Liver (tissue), 8 donors: ENCODE measurements at regions not wholly inside any gene's neighbourhood (a gene's known extent, or its start where the extent isn't known, plus 50 kb on each side); places are given as distances from the start of the nearest gene placed in this dataset.

Experiments used
- DNase-seq: peaks from one replicate; pipeline ENCODE4 v3.0.0-alpha.2; 2017; ENCODE audit warnings: low spot score
- H3K27ac ChIP-seq, 2 donors: one replicate each; pipeline ENCODE4 v1.7.0; 2013; ENCODE audit warnings: inconsistent platforms in 2 of 2, low read length in 2 of 2, control low read depth in 1 of 2, low read depth in 1 of 2, mild to moderate bottlenecking in 1 of 2
- H3K27me3 ChIP-seq, 4 donors: one replicate each; pipeline versions ENCODE4 v1.6.1 to v1.7.0; 2013; ENCODE audit warnings: low read length in 3 of 4, inconsistent platforms in 1 of 4, mild to moderate bottlenecking in 1 of 4, moderate library complexity in 1 of 4; ENCODE audit not compliant: control insufficient read depth in 4 of 4, insufficient read depth in 4 of 4
- H3K36me3 ChIP-seq, 4 donors: one replicate each; pipeline versions ENCODE4 v1.6.1 to v1.7.0; 2013; ENCODE audit warnings: low read length in 3 of 4, mild to moderate bottlenecking in 3 of 4, low read depth in 1 of 4, moderate library complexity in 1 of 4; ENCODE audit not compliant: control insufficient read depth in 4 of 4, insufficient read depth in 3 of 4
- H3K4me1 ChIP-seq, 4 donors: one replicate each; pipeline versions ENCODE4 v1.6.1 to v1.7.0; 2013; ENCODE audit warnings: low read length in 3 of 4, mild to moderate bottlenecking in 3 of 4, moderate library complexity in 1 of 4; ENCODE audit not compliant: control insufficient read depth in 4 of 4, insufficient read depth in 4 of 4
- H3K4me3 ChIP-seq, 3 donors: one replicate each; pipeline versions ENCODE4 v1.6.1 to v1.7.0; 2013; ENCODE audit warnings: low read length in 3 of 3, control low read depth in 1 of 3, low read depth in 1 of 3, mild to moderate bottlenecking in 1 of 3
- H3K9ac ChIP-seq, 2 donors: one replicate each; pipeline ENCODE4 v1.7.0; 2013; ENCODE audit warnings: low read length in 2 of 2, mild to moderate bottlenecking in 2 of 2, moderate library complexity in 2 of 2, control low read depth in 1 of 2, low read depth in 1 of 2
- H3K9me3 ChIP-seq, 4 donors: one replicate each; pipeline versions ENCODE4 v1.6.1 to v1.7.0; 2013; ENCODE audit warnings: low read length in 3 of 4; ENCODE audit not compliant: control insufficient read depth in 4 of 4
- ATF3 ChIP-seq: IDR thresholded peaks from 2 replicates; pipeline ENCODE4 v1.6.1; 2016; ENCODE audit warnings: antibody characterized with exemption
- CTCF ChIP-seq: fragments of 150-350 bp; IDR thresholded peaks from 2 replicates; pipeline ENCODE4 v1.5.1; 2017; ENCODE audit warnings: improper control_type of control experiment, low read depth, low read length; ENCODE audit not compliant: missing input control
- EGR1 ChIP-seq, 2 donors: IDR thresholded peaks; 2 replicates each; pipeline ENCODE4 v1.6.1; 2016 to 2018; ENCODE audit warnings: antibody characterized with exemption in 2 of 2, low read depth in 2 of 2
- FOXA1 ChIP-seq: IDR thresholded peaks from 2 replicates; pipeline ENCODE4 v1.6.1; 2016; ENCODE audit warnings: antibody characterized with exemption
- GABPA ChIP-seq, 2 donors: IDR thresholded peaks in 1 of 2; conservative IDR thresholded peaks in 1 of 2; 2 replicates each; pipeline ENCODE4 v1.6.1; 2016; ENCODE audit warnings: antibody characterized with exemption in 2 of 2, mild to moderate bottlenecking in 1 of 2, moderate library complexity in 1 of 2
- HNF4G ChIP-seq: IDR thresholded peaks from 2 replicates; pipeline ENCODE4 v1.6.1; 2016; ENCODE audit warnings: antibody characterized with exemption
- JUND ChIP-seq, 2 donors: IDR thresholded peaks; 2 replicates each; pipeline ENCODE4 v1.6.1; 2016; ENCODE audit warnings: antibody characterized with exemption in 2 of 2
- MAX ChIP-seq: IDR thresholded peaks from 2 replicates; pipeline ENCODE4 v1.6.1; 2016; ENCODE audit warnings: antibody characterized with exemption
- NR2F2 ChIP-seq: IDR thresholded peaks from 2 replicates; pipeline ENCODE4 v1.6.1; 2016; ENCODE audit warnings: antibody characterized with exemption
- RAD21 ChIP-seq, 2 donors: IDR thresholded peaks; 2 replicates each; pipeline ENCODE4 v1.6.1; 2016; ENCODE audit warnings: antibody characterized with exemption in 2 of 2, mild to moderate bottlenecking in 2 of 2
- REST ChIP-seq: IDR thresholded peaks from 2 replicates; pipeline ENCODE4 v1.6.1; 2016; ENCODE audit warnings: antibody characterized with exemption, mild to moderate bottlenecking
- RXRA ChIP-seq, 2 donors: IDR thresholded peaks; 2 replicates each; pipeline ENCODE4 v1.6.1; 2017 to 2018; ENCODE audit warnings: antibody characterized with exemption in 2 of 2, mild to moderate bottlenecking in 1 of 2
- TAF1 ChIP-seq: conservative IDR thresholded peaks from 2 replicates; pipeline ENCODE4 v1.6.1; 2016; ENCODE audit warnings: antibody characterized with exemption, mild to moderate bottlenecking
- YY1 ChIP-seq: IDR thresholded peaks from 2 replicates; pipeline ENCODE4 v1.6.1; 2016; ENCODE audit warnings: antibody characterized with exemption, mild to moderate bottlenecking
- ZBTB33 ChIP-seq: IDR thresholded peaks from 2 replicates; pipeline ENCODE4 v1.6.1; 2016; ENCODE audit warnings: antibody characterized with exemption
- WGBS: extraction: QIAGEN DNeasy Blood & Tissue Kit; methylation state at CpG from one replicate; pipeline ENCODE4 v1.1.7; 2013; 5-methylcytosine and 5-hydroxymethylcytosine counted together
- donor health status: healthy.
- donor health status: healthy.
- donor health status: healthy.
- donor health status: healthy.
- donor health status: healthy.

- no peaks in the 10 kb centered on the region for H3K27me3 ChIP-seq
- peaks cover 0 to 10% (median 4%) of the 10 kb centered on the region in 4 donors for H3K9me3 ChIP-seq
- no peak overlapping the region for H3K9ac ChIP-seq
- no peak for DNase-seq
- H3K4me1 ChIP-seq: no peaks in the 10 kb centered on the region
- H3K36me3 ChIP-seq: no peaks in the 10 kb centered on the region
- H3K27ac ChIP-seq: no peak overlapping the region
- WGBS: 45% methylated on average over 4 of the region's 4 CpGs
- TF ChIP-seq HNF4G: no peak
- TF ChIP-seq EGR1 (IDR thresholded peaks at IDR 0.05; ENCODE audit: low read depth in 2 of 2): no peak
- no peak for TF ChIP-seq GABPA (IDR thresholded peaks at IDR 0.05 in 1 of 2, conservative IDR thresholded peaks at IDR 0.05 in 1 of 2)
- no peak for TF ChIP-seq TAF1
- no peak for TF ChIP-seq NR2F2
- TF ChIP-seq RAD21 (IDR thresholded peaks at IDR 0.05): no peak
- TF ChIP-seq REST: no peak
- no peak for TF ChIP-seq MAX
- TF ChIP-seq FOXA1: no peak
- TF ChIP-seq YY1: no peak
- TF ChIP-seq RXRA (IDR thresholded peaks at IDR 0.05): no peak
- TF ChIP-seq CTCF: no peak
- no peak for TF ChIP-seq ZBTB33
- H3K4me3 ChIP-seq: no peak overlapping the region
Measured at GRCh38 chr15:94930441-94930840, 699.1 kb downstream of the MCTP2 start.

GRCh38 chr15:94930960-94931359 is 699.6 kb downstream of the MCTP2 start:
- Histone ChIP-seq H3K27me3 (no peaks in the 10 kb centered on the region), H3K9ac (no peak overlapping the region), H3K9me3 (peaks cover 0 to 10% (median 4%) of the 10 kb centered on the region in 4 donors), H3K27ac (no peak overlapping the region), H3K4me1 (no peaks in the 10 kb centered on the region), H3K4me3 (no peak overlapping the region), H3K36me3 (no peaks in the 10 kb centered on the region)
- TF ChIP-seq ZBTB33: no peak
- TF ChIP-seq FOXA1: no peak
- TF ChIP-seq ATF3: no peak
- no peak for TF ChIP-seq JUND (IDR thresholded peaks at IDR 0.05)
- TF ChIP-seq EGR1 (IDR thresholded peaks at IDR 0.05; ENCODE audit: low read depth in 2 of 2): no peak
- no peak for TF ChIP-seq HNF4G
- no peak for TF ChIP-seq TAF1
- no peak for TF ChIP-seq YY1
- DNase-seq: no peak
- WGBS: 78% methylated on average over 4 of the region's 4 CpGs
